ENCODE measurements at regions not wholly inside any gene's neighbourhood (a gene's known extent, or its start where the extent isn't known, plus 50 kb on each side); places are given as distances from the start of the nearest gene placed in this dataset.

- DNase-seq: no peak
- no peaks in the 10 kb centered on the region for H3K36me3 ChIP-seq (ENCODE audit: control insufficient read depth, insufficient read depth, low read length)
- 100% methylated on average over 1 of the region's 2 CpGs for WGBS (ENCODE audit: insufficient coverage)
- no peaks in the 10 kb centered on the region for H3K4me1 ChIP-seq (ENCODE audit: control insufficient read depth, insufficient read depth, low read length)
- H3K27ac ChIP-seq (ENCODE audit: low read length): no peak overlapping the region
- H3K4me3 ChIP-seq (ENCODE audit: low read length): no peak overlapping the region
- H3K27me3 ChIP-seq (ENCODE audit: control insufficient read depth, insufficient read depth, low read length): no peaks in the 10 kb centered on the region
- H3K9me3 ChIP-seq (replicated peaks; ENCODE audit: control insufficient read depth, low read depth, low read length): no peaks in the 10 kb centered on the region
Observed at GRCh38 chrX:80098038-80098437, 83.5 kb downstream of the TBX22 start.

GRCh38 chrX:80120335-80120734 is 105.8 kb downstream of the TBX22 start:
- DNase-seq: no peak
- Histone ChIP-seq H3K4me1 (ENCODE audit: control insufficient read depth, insufficient read depth, low read length) (no peaks in the 10 kb centered on the region), H3K4me3 (ENCODE audit: low read length) (no peak overlapping the region), H3K27me3 (ENCODE audit: control insufficient read depth, insufficient read depth, low read length) (no peaks in the 10 kb centered on the region), H3K9me3 (replicated peaks; ENCODE audit: control insufficient read depth, low read depth, low read length) (no peaks in the 10 kb centered on the region), H3K36me3 (ENCODE audit: control insufficient read depth, insufficient read depth, low read length) (no peaks in the 10 kb centered on the region), H3K27ac (ENCODE audit: low read length) (no peak overlapping the region)
- no CpG with 5 or more reads among the region's 1 CpG for WGBS (ENCODE audit: insufficient coverage)

DNA sequence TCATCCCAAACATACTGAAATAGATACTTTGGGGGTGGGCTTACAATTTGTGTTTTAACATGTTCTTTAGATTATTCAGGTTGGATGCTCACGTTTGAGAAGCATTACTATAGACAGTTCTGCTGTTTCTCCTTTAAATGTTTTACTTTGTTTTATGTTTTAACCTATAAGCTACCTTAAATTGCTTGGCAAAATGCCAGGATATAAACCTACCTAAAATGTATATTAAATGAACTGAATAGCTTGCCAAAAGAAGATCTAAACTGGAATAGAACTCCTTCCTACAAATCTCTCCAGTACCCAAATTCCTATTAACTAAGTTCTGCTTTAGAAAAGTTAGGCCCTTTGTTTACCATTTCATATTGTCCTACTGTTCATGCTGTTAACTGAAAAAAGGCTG is 124.4 kb downstream of the TBX22 start:
- WGBS (ENCODE audit: insufficient coverage): no CpG with 5 or more reads among the region's 1 CpG
- Histone ChIP-seq H3K36me3 (ENCODE audit: control insufficient read depth, insufficient read depth, low read length) (no peaks in the 10 kb centered on the region), H3K4me3 (ENCODE audit: low read length) (no peak overlapping the region), H3K4me1 (ENCODE audit: control insufficient read depth, insufficient read depth, low read length) (no peaks in the 10 kb centered on the region), H3K9me3 (replicated peaks; ENCODE audit: control insufficient read depth, low read depth, low read length) (no peaks in the 10 kb centered on the region), H3K27ac (ENCODE audit: low read length) (no peak overlapping the region), H3K27me3 (ENCODE audit: control insufficient read depth, insufficient read depth, low read length) (no peaks in the 10 kb centered on the region)
- no peak for DNase-seq

DNA sequence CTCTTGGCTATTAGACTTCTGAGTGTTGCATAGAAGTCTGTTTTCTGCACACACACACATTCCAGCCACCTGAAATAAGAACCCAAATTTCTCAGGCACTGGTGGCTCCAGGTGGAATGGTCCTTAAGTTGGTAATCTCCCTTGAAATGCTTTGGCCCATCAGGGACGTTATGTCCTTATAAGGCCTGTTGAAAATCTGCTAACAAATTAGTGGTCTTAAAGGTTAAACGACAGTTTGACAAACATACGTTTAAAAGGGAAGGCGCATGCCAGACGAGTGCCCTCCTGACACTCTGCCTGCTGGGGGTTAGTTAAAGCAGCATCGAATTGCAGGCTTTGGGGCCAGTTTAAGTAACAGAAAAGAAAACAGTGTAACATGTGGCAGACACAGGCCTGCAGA is 125.0 kb downstream of the TBX22 start:
- WGBS (ENCODE audit: insufficient coverage): 28% methylated on average over 6 of the region's 6 CpGs
- Histone ChIP-seq H3K27ac (ENCODE audit: low read length) (no peak overlapping the region), H3K4me3 (ENCODE audit: low read length) (no peak overlapping the region), H3K9me3 (replicated peaks; ENCODE audit: control insufficient read depth, low read depth, low read length) (no peaks in the 10 kb centered on the region), H3K27me3 (ENCODE audit: control insufficient read depth, insufficient read depth, low read length) (no peaks in the 10 kb centered on the region), H3K4me1 (ENCODE audit: control insufficient read depth, insufficient read depth, low read length) (no peaks in the 10 kb centered on the region), H3K36me3 (ENCODE audit: control insufficient read depth, insufficient read depth, low read length) (no peaks in the 10 kb centered on the region)
- DNase-seq: no peak

DNA sequence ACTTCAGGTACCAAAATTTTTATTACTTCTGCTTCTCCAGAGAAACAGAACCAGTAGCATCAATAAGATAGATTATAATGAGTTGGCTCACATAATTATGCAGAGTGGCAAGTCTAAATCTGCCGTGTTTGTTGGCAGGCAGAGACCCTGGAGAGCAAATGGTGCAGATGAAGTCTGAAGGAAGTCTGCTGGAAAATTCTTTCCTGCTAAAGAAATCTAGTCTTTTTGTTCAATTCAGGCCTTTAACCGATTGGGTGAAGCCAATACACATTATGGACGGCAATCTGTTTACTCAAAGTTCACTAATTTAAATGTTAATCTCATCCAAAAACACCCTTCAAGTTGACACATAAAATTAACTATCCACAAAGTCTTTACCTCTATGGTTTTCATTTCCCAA is 156.0 kb downstream of the TBX22 start:
- no peaks in the 10 kb centered on the region for H3K4me1 ChIP-seq (ENCODE audit: control insufficient read depth, insufficient read depth, low read length)
- peaks cover 6% of the 10 kb centered on the region for H3K9me3 ChIP-seq (replicated peaks; ENCODE audit: control insufficient read depth, low read depth, low read length)
- H3K4me3 ChIP-seq (ENCODE audit: low read length): no peak overlapping the region
- H3K36me3 ChIP-seq (ENCODE audit: control insufficient read depth, insufficient read depth, low read length): no peaks in the 10 kb centered on the region
- no peaks in the 10 kb centered on the region for H3K27me3 ChIP-seq (ENCODE audit: control insufficient read depth, insufficient read depth, low read length)
- no peak overlapping the region for H3K27ac ChIP-seq (ENCODE audit: low read length)
- 53% methylated on average over 3 of the region's 3 CpGs for WGBS (ENCODE audit: insufficient coverage)
- no peak for DNase-seq

DNA sequence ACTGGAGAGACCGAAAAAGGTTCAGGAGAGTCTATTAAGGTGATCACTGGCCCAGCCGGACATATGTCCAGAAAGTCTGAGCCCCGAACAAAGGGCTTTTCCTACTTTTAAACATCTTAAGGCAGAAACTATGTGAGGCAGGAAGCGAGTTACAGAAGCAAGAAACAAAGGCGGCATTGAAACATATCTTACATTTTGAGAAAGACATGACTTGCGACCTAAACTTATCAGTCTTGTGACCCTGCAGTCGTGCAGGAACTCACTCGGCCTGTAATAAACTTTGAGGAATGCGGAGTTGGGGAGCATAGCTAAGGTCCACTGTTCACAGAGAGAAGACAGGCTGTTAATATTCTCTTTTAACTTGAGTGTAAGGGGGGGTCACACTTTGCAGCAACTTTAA is 158.7 kb downstream of the TBX22 start:
- H3K9me3 ChIP-seq (replicated peaks; ENCODE audit: control insufficient read depth, low read depth, low read length): peaks cover 6% of the 10 kb centered on the region
- H3K27me3 ChIP-seq (ENCODE audit: control insufficient read depth, insufficient read depth, low read length): no peaks in the 10 kb centered on the region
- no peak overlapping the region for H3K27ac ChIP-seq (ENCODE audit: low read length)
- no peak for DNase-seq
- WGBS (ENCODE audit: insufficient coverage): 82% methylated on average over 5 of the region's 9 CpGs
- H3K4me1 ChIP-seq (ENCODE audit: control insufficient read depth, insufficient read depth, low read length): no peaks in the 10 kb centered on the region
- no peak overlapping the region for H3K4me3 ChIP-seq (ENCODE audit: low read length)
- H3K36me3 ChIP-seq (ENCODE audit: control insufficient read depth, insufficient read depth, low read length): no peaks in the 10 kb centered on the region

DNA sequence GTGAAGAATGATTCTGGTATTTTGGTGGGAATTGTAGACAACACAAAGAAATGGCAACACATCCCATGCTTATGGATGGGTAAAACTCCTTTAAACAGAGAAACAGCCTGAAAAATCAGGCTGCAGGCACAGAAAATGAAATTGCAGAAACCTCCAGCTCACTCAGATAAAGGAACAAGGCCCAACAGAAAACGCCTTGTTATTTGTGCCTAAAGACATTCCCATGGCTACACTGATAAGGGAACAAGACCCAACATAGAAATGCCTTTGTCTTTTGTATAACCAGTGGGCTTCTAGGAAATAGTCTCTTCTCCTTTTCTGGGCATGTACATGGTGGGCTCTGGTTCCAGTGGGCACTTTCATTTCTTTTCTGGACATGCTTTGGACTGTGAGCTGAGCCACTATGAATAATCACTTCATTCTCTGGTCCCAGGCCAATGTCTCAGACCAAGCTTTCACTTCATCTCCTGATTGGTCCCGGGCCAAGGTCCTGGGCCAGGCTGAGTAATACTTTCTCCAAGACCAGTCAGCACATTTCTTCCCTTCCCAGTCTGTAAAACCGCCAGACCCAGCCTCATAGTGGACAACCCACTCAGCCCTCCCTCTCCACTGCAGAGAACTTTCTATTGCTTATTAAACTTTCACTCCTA is 160.5 kb downstream of the TBX22 start:
- H3K36me3 ChIP-seq (ENCODE audit: control insufficient read depth, insufficient read depth, low read length): no peaks in the 10 kb centered on the region
- peaks cover 6% of the 10 kb centered on the region for H3K9me3 ChIP-seq (replicated peaks; ENCODE audit: control insufficient read depth, low read depth, low read length)
- 42% methylated on average over 2 of the region's 3 CpGs for WGBS (ENCODE audit: insufficient coverage)
- H3K4me3 ChIP-seq (ENCODE audit: low read length): no peak overlapping the region
- no peak overlapping the region for H3K27ac ChIP-seq (ENCODE audit: low read length)
- H3K27me3 ChIP-seq (ENCODE audit: control insufficient read depth, insufficient read depth, low read length): no peaks in the 10 kb centered on the region
- H3K4me1 ChIP-seq (ENCODE audit: control insufficient read depth, insufficient read depth, low read length): no peaks in the 10 kb centered on the region
- DNase-seq: peak; percentile 0

GRCh38 chrX:80181079-80181478 is 166.5 kb downstream of the TBX22 start:
- no CpG with 5 or more reads among the region's 1 CpG for WGBS (ENCODE audit: insufficient coverage)
- H3K9me3 ChIP-seq (replicated peaks; ENCODE audit: control insufficient read depth, low read depth, low read length): peaks cover 2% of the 10 kb centered on the region
- DNase-seq: peak; percentile 0
- H3K4me1 ChIP-seq (ENCODE audit: control insufficient read depth, insufficient read depth, low read length): no peaks in the 10 kb centered on the region
- H3K4me3 ChIP-seq (ENCODE audit: low read length): no peak overlapping the region
- H3K27ac ChIP-seq (ENCODE audit: low read length): no peak overlapping the region
- no peaks in the 10 kb centered on the region for H3K36me3 ChIP-seq (ENCODE audit: control insufficient read depth, insufficient read depth, low read length)
- H3K27me3 ChIP-seq (ENCODE audit: control insufficient read depth, insufficient read depth, low read length): no peaks in the 10 kb centered on the region

DNA sequence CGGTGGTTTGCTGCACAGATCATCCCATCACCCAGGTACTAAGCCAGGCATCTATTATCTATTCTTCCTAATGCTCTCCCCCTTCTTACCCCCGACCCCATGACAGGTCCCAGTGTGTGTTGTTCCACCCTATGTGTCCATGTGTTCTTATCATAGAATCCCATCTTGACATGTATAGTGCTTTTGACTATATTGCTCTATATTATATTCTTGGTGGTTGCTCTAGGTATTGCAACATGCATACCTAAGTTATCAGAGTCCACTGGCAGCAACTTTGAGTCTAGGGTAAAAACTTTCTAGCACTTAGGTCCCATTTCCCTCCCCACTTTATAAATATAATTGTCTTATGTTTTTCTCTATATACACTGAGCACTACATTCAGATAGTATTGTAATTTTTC is 170.3 kb downstream of the TBX22 start:
- no peaks in the 10 kb centered on the region for H3K4me1 ChIP-seq (ENCODE audit: control insufficient read depth, insufficient read depth, low read length)
- 67% methylated on average over 1 of the region's 2 CpGs for WGBS (ENCODE audit: insufficient coverage)
- H3K27ac ChIP-seq (ENCODE audit: low read length): no peak overlapping the region
- H3K9me3 ChIP-seq (replicated peaks; ENCODE audit: control insufficient read depth, low read depth, low read length): peaks cover 2% of the 10 kb centered on the region
- no peak overlapping the region for H3K4me3 ChIP-seq (ENCODE audit: low read length)
- H3K27me3 ChIP-seq (ENCODE audit: control insufficient read depth, insufficient read depth, low read length): no peaks in the 10 kb centered on the region
- DNase-seq: no peak
- H3K36me3 ChIP-seq (ENCODE audit: control insufficient read depth, insufficient read depth, low read length): no peaks in the 10 kb centered on the region

GRCh38 chrX:80206647-80207046 is 192.1 kb downstream of the TBX22 start:
- H3K36me3 ChIP-seq (ENCODE audit: control insufficient read depth, insufficient read depth, low read length): no peaks in the 10 kb centered on the region
- H3K27ac ChIP-seq (ENCODE audit: low read length): no peak overlapping the region
- H3K4me1 ChIP-seq (ENCODE audit: control insufficient read depth, insufficient read depth, low read length): no peaks in the 10 kb centered on the region
- H3K9me3 ChIP-seq (replicated peaks; ENCODE audit: control insufficient read depth, low read depth, low read length): no peaks in the 10 kb centered on the region
- H3K27me3 ChIP-seq (ENCODE audit: control insufficient read depth, insufficient read depth, low read length): peaks cover 3% of the 10 kb centered on the region
- WGBS (ENCODE audit: insufficient coverage): 73% methylated on average over 2 of the region's 2 CpGs
- no peak overlapping the region for H3K4me3 ChIP-seq (ENCODE audit: low read length)
- DNase-seq: no peak

- Histone ChIP-seq H3K36me3 (ENCODE audit: control insufficient read depth, insufficient read depth, low read length) (no peaks in the 10 kb centered on the region), H3K9me3 (replicated peaks; ENCODE audit: control insufficient read depth, low read depth, low read length) (no peaks in the 10 kb centered on the region), H3K27me3 (ENCODE audit: control insufficient read depth, insufficient read depth, low read length) (peaks cover 3% of the 10 kb centered on the region), H3K27ac (ENCODE audit: low read length) (no peak overlapping the region), H3K4me3 (ENCODE audit: low read length) (no peak overlapping the region), H3K4me1 (ENCODE audit: control insufficient read depth, insufficient read depth, low read length) (no peaks in the 10 kb centered on the region)
- WGBS (ENCODE audit: insufficient coverage): 88% methylated on average over 3 of the region's 6 CpGs
- no peak for DNase-seq
Observed at GRCh38 chrX:80207327-80207726, 192.8 kb downstream of the TBX22 start.
